Esophagus muscularis mucosa (tissue), 4 donors: ENCODE measurements at regions not wholly inside any gene's neighbourhood (a gene's known extent, or its start where the extent isn't known, plus 50 kb on each side); places are given as distances from the start of the nearest gene placed in this dataset.

ENCODE experiments used
- DNase-seq: peaks from one replicate; pipeline ENCODE4 v3.0.0-alpha.2; 2017; ENCODE audit errors: extremely low spot score
- H3K27ac ChIP-seq, 4 donors: fragments of 200-600 bp; sonication (generic); replicated peaks in 1 of 4; 1 replicate in 3 of 4; 2 replicates in 1 of 4; pipeline ENCODE4 v1.5.1; 2016 to 2019; ENCODE audit warnings: mild to moderate bottlenecking in 1 of 4
- H3K27me3 ChIP-seq, 4 donors: fragments of 200-600 bp; sonication (generic); one replicate each; pipeline versions ENCODE4 v1.5.1 to v1.6.0; 2016 to 2019
- H3K36me3 ChIP-seq, 4 donors: fragments of 200-600 bp; sonication (generic); one replicate each; pipeline ENCODE4 v1.5.1; 2016 to 2019
- H3K4me1 ChIP-seq, 4 donors: fragments of 200-600 bp; sonication (generic); one replicate each; pipeline ENCODE4 v1.5.1; 2016 to 2019
- H3K4me3 ChIP-seq, 4 donors: fragments of 200-600 bp; sonication (generic); 1 replicate in 2 of 4; 2 replicates in 2 of 4; pipeline ENCODE4 v1.5.1; 2016 to 2019; ENCODE audit warnings: mild to moderate bottlenecking in 4 of 4, moderate library complexity in 1 of 4
- H3K9me3 ChIP-seq, 4 donors: fragments of 200-600 bp; sonication (generic); 1 replicate in 3 of 4; 2 replicates in 1 of 4; pipeline ENCODE4 v1.5.1; 2016 to 2019
- EP300 ChIP-seq: sonication (generic); formaldehyde crosslinking; IDR thresholded peaks from one replicate; pipeline ENCODE4 v1.6.1; 2017; ENCODE audit warnings: antibody characterized with exemption
- POLR2A ChIP-seq: fragments of 450-650 bp; IDR thresholded peaks from one replicate; pipeline ENCODE4 v1.6.1; 2017; ENCODE audit warnings: antibody characterized with exemption, moderate library complexity, mild to moderate bottlenecking, low read depth
- POLR2AphosphoS5 ChIP-seq, 2 donors: sonication (generic); formaldehyde crosslinking; IDR thresholded peaks; one replicate each; pipeline ENCODE4 v1.6.1; 2017; ENCODE audit warnings: antibody characterized with exemption in 2 of 2
- WGBS: methylation state at CpG from one replicate; pipeline ENCODE4 v1.1.5; 2018; 5-methylcytosine and 5-hydroxymethylcytosine counted together
- intact Hi-C: fragments of 100-400 bp; cut with DNase I; formaldehyde crosslinking; loops from one replicate; pipeline ENCODE4 v1.15.1; 2023
- TF ChIP-seq, protein P1 (sequence below), 3 experiments: fragments of 200-600 bp in 2 of 3; fragments of 450-650 bp in 1 of 3; sonication (generic) in 2 of 3; IDR thresholded peaks; one replicate each; pipeline ENCODE4 v1.5.1; 2017 to 2019; ENCODE audit warnings: antibody characterized with exemption in 3 of 3, mild to moderate bottlenecking in 2 of 3, moderate library complexity in 1 of 3

DNA sequence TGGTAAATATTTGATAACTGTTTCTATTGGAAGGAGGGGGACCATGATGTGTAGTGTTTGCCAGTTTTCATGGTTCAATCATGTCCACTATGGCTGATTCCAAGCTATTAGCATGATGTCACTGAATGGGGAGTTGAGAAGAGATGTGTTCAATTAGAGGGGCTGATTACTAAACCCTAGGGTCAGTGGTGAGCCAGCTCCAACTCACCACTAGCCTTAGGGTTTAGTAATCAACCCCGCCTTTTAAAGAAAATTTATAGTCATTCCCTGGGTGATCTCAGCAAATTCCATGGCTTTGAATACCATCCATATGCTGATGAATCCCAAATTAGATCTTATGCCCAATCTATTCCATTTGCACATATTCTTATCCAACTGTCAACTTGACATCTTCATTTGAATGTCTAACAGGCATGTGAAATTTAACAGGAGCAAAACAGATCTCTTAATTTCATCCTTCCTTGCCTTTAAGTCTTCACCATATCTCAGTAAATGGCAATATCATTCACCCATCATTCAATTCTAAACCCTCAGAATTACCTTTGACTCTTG is 98.8 kb downstream of the GCNT1 start:
- H3K4me3 ChIP-seq: no peak overlapping the region
- no peak for TF ChIP-seq POLR2A
- TF ChIP-seq EP300: no peak
- no peak for TF ChIP-seq POLR2AphosphoS5 (IDR thresholded peaks at IDR 0.05)
- TF ChIP-seq, protein P1, sequence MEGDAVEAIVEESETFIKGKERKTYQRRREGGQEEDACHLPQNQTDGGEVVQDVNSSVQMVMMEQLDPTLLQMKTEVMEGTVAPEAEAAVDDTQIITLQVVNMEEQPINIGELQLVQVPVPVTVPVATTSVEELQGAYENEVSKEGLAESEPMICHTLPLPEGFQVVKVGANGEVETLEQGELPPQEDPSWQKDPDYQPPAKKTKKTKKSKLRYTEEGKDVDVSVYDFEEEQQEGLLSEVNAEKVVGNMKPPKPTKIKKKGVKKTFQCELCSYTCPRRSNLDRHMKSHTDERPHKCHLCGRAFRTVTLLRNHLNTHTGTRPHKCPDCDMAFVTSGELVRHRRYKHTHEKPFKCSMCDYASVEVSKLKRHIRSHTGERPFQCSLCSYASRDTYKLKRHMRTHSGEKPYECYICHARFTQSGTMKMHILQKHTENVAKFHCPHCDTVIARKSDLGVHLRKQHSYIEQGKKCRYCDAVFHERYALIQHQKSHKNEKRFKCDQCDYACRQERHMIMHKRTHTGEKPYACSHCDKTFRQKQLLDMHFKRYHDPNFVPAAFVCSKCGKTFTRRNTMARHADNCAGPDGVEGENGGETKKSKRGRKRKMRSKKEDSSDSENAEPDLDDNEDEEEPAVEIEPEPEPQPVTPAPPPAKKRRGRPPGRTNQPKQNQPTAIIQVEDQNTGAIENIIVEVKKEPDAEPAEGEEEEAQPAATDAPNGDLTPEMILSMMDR (IDR thresholded peaks at IDR 0.05): no peak
- H3K36me3 ChIP-seq: no peaks in the 10 kb centered on the region
- DNase-seq: no peak
- H3K9me3 ChIP-seq: no peaks in the 10 kb centered on the region
- WGBS: 80% methylated on average over 1 of the region's 1 CpG
- H3K27me3 ChIP-seq: no peaks in the 10 kb centered on the region
- peaks cover 0 to 12% (median 3%) of the 10 kb centered on the region in 4 donors for H3K4me1 ChIP-seq
- intact Hi-C loops: no loop called here
- H3K27ac ChIP-seq: no peak overlapping the region

DNA sequence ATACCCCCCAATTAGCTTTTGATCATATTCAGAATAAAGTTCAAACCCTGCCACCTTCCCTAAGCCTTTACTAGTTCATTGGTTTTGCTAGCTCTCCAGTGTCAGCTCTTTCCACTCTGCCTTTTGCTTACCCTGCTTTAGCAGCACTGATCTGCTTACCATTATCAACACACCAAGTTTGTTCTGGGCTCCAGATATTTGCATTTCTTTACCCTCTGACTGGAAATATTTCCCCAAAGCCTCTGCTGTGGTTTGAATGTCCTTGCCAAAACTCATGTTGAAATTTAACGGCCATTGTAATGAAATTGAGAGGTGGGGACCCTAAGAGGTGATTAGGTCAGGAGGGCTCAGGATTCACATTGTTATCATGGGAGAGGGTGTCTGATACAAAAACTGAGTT is 99.5 kb downstream of the GCNT1 start:
- no peaks in the 10 kb centered on the region for H3K27me3 ChIP-seq
- intact Hi-C loops: no loop called here

DNA sequence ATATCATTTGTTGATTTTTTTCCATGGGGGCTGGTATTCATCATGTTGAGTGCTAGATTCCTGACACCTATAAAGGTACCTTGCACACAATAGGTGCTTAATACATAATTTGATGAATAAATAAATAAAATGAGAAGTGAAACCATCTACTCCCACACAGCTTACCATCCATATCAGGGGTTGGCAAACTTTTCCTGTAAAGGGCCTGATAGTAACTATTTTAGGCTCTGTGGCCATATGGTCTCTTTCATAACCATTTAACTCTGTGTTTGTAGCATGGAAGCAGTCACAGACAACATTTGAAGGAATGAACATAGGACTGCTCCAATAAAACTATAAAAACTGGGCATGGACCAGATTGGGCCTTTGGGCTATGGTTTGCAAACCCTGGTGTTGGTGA is 100.3 kb downstream of the GCNT1 start:
- no peak for TF ChIP-seq POLR2A
- no peak overlapping the region for H3K27ac ChIP-seq
- H3K36me3 ChIP-seq: no peaks in the 10 kb centered on the region
- intact Hi-C loops: no loop called here
- no peaks in the 10 kb centered on the region for H3K27me3 ChIP-seq
- no peaks in the 10 kb centered on the region for H3K9me3 ChIP-seq
- no peak for DNase-seq
- no peak overlapping the region for H3K4me3 ChIP-seq
- H3K4me1 ChIP-seq: peaks cover 0 to 18% (median 4%) of the 10 kb centered on the region in 4 donors

More for the DNA sequence above, 99.5 kb downstream of the GCNT1 start:
- TF ChIP-seq POLR2A (no peak), POLR2AphosphoS5 (IDR thresholded peaks at IDR 0.05) (no peak), EP300 (no peak)
- TF ChIP-seq, protein P1 (IDR thresholded peaks at IDR 0.05): no peak
- no peak for DNase-seq
- Histone ChIP-seq H3K4me1 (peaks cover 0 to 18% (median 4%) of the 10 kb centered on the region in 4 donors), H3K4me3 (no peak overlapping the region), H3K9me3 (no peaks in the 10 kb centered on the region), H3K27ac (no peak overlapping the region), H3K36me3 (no peaks in the 10 kb centered on the region)
- 74% methylated on average over 1 of the region's 1 CpG for WGBS

DNA sequence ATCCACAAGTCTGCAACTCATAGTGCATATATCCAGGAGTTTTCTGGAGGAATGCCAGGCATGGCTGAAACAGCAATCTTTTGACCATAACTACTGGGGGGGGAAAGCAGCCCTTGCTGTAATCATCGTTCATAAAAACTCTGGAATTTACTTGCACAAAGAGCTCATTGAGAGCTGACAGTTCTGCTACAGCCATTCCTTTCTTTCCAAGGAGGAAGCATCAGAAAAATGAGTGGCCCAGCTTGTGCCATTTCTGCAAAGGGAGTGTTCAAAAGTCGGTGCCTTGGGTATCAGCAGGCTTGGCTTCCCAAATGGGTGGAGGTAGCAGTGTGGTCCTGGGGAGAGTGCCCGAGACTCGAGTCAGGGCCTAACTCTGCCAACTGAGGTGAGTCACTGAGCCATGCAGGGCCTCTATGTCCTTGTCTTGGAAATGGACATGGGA is 101.5 kb downstream of the GCNT1 start:
- TF ChIP-seq, protein P1 (IDR thresholded peaks at IDR 0.05): no peak
- TF ChIP-seq POLR2AphosphoS5 (IDR thresholded peaks at IDR 0.05): no peak
- TF ChIP-seq EP300: no peak
- Histone ChIP-seq H3K27ac (peak overlapping the region in 2 of 4 donors; percentile 5 to 16), H3K4me1 (peaks cover 0 to 18% (median 4%) of the 10 kb centered on the region in 4 donors), H3K4me3 (no peak overlapping the region), H3K9me3 (no peaks in the 10 kb centered on the region), H3K27me3 (no peaks in the 10 kb centered on the region), H3K36me3 (no peaks in the 10 kb centered on the region)
- intact Hi-C loops: no loop called here
- WGBS: 56% methylated on average over 4 of the region's 4 CpGs
- no peak for DNase-seq

DNA sequence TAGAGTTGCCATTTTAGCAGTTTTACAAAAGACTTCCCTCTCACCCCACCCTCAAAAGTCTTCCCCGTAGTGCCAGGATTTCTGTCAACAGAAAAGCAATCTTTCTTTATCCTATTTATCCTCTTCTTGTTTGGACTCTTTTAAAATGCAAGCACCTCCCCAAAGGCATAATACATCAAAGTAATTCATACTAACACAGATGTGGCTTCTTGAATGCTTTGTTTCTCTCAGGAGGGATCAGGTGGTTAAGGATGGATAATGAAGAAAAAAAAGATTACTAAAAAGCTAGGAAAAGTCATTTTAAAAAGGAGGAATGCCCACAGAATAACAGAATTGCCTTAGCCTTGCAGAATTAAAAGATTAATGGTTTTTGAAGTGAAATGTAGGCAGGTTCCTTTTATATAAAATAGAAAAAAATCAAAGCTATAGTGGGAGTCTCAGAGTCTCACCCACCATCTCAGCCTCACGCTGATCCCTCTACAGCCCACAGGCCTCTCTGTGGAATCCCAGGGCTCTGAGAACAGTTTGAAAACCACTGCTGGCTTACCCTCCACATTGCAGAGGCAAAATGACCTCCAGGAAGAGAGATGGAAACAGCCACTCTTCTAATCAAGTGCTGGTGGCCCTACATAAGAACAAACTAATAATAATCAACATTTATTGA is 102.2 kb downstream of the GCNT1 start:
- peak overlapping the region in 2 of 4 donors; percentile 5 to 16 for H3K27ac ChIP-seq
- intact Hi-C loops: no loop called here
- no peaks in the 10 kb centered on the region for H3K27me3 ChIP-seq
- no peak for DNase-seq
- TF ChIP-seq EP300 (no peak), POLR2AphosphoS5 (IDR thresholded peaks at IDR 0.05) (no peak), POLR2A (no peak)
- TF ChIP-seq, protein P1 (IDR thresholded peaks at IDR 0.05): no peak
- no peaks in the 10 kb centered on the region for H3K36me3 ChIP-seq
- H3K4me1 ChIP-seq: peaks cover 0 to 18% (median 4%) of the 10 kb centered on the region in 4 donors
- H3K4me3 ChIP-seq: no peak overlapping the region
- H3K9me3 ChIP-seq: no peaks in the 10 kb centered on the region
- 73% methylated on average over 2 of the region's 2 CpGs for WGBS
